Left cardiac atrium (tissue), 4 donors: ENCODE measurements at regions not wholly inside any gene's neighbourhood (a gene's known extent, or its start where the extent isn't known, plus 50 kb on each side); places are given as distances from the start of the nearest gene placed in this dataset.

Experiments
- ATAC-seq, 2 donors: fragments of 200-7000 bp; cut with Tn5 transposase; one replicate each; pipeline ENCODE4 v1.9.1; 2020; ENCODE audit warnings: mild to moderate bottlenecking in 2 of 2, moderate library complexity in 2 of 2
- DNase-seq: peaks from one replicate; pipeline ENCODE4 v3.0.0-alpha.2; 2020
- intact Hi-C, 2 donors: fragments of 100-400 bp; cut with DNase I; formaldehyde crosslinking; loops; one replicate each; pipeline versions ENCODE4 v1.14.1 to v1.15.1; 2022 to 2023
- donor health status: DM: no; HTN: yes; CAD: no.
- donor health status: DM: no; HTN: yes; CAD: no; lungs with severe emphysema.
- donor health status: DM: yes; HTN: yes; CAD: no.
- donor health status: Dilated cardiomyopathy.

DNA sequence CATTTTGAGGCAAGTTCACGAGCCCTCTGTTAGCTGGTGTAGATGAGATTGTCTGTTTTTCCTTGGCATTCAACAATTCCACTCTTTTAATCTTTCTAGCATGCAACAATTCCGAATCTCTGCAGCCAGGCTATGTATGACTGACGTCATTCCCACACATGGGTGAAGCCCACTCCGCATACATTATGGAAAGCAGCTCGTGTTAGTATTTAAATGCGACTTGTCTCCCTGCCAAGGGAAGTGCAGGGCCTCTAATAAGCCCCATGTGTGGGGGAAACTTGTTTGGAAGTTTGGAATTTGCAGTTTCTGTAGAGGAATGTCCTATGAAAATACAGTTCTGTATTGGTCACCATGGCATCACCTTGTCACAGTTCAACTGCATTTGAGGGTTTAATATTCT is 146.0 kb upstream of the FBXL7 start:
- ATAC-seq (no peak), DNase-seq (no peak)
- intact Hi-C loops, result no loop called here

GRCh38 chr5:15353086-15353645 is 146.8 kb upstream of the FBXL7 start:
- intact Hi-C loops, result no loop called here
- DNase-seq (no peak), ATAC-seq (no peak)

DNA sequence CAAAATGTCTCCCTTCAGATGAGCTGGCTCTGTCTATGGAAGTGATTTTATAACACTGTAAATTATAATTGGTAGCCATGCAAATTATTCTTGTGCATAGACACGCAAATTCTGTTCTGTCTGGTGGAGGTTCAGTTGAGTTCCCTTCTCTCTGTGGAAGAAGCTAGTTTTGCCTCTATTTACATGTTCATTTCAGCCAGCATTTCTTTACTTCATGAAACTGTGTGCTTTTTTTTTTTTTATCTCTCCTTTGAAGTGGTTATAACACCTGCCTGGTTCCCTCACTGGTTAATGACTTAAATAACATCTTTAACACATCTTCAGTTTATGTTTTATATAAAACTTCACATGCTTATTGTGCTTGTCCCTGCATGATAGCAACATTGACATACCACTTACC is 149.4 kb upstream of the FBXL7 start:
- intact Hi-C loops, result no loop called here
- no peak for DNase-seq
- no peak for ATAC-seq

DNA sequence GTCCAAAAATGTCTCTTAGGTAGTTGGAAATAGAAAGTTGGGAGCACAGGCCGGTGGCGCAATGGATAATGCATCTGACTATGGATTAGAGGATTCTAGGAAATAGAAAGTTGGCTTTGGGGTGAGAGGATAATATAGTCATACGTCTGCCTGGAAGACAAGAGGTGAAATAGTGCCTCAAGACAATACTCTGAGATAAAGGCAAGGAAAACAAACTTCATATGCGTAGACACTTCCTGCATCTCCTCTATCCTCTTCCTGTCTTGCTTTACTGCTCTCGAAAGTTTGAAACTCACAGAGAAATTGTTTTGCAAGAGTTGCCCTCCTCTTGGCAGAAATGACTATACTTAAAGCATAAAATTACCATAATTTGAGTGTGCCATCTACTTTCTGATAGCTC is 153.2 kb upstream of the FBXL7 start:
- no peak for ATAC-seq
- intact Hi-C loops, result no loop called here
- no peak for DNase-seq

DNA sequence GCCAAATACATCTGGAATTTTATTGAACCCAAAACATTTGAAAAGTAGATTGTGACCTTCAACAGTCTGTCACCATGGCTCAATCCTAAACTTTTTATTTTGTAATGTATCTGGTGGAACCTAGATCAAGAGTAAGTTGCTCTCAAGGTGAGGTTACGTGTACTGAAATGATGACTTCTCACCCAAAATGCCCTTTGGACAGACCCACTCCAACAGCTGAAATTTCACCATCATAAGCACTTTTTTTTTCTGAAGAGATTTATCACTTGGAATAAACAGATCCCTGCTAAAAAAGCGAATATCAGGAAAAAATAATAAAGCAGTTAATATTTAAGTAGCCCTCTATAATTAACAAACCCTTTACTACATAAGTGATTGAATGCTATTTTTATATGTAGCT is 155.0 kb upstream of the FBXL7 start:
- intact Hi-C loops, result no loop called here

GRCh38 chr5:15338546-15338945 is 161.4 kb upstream of the FBXL7 start:
- DNase-seq, result no peak
- no peak for ATAC-seq
- intact Hi-C loops, result no loop called here

More for the DNA sequence above, 155.0 kb upstream of the FBXL7 start:
- no peak for DNase-seq
- no peak for ATAC-seq

- intact Hi-C loops, result no loop called here
- no peak for DNase-seq
- ATAC-seq, result no peak
These were observed 165.3 kb upstream of the FBXL7 start for GRCh38 chr5:15334551-15335266.

GRCh38 chr5:15333091-15333490 is 166.9 kb upstream of the FBXL7 start:
- intact Hi-C loops, result no loop called here

GRCh38 chr5:15326932-15327331 is 173.0 kb upstream of the FBXL7 start:
- ATAC-seq (no peak), DNase-seq (no peak)
- intact Hi-C loops, result no loop called here

More at GRCh38 chr5:15333091-15333490, 166.9 kb upstream of the FBXL7 start:
- ATAC-seq, result no peak
- no peak for DNase-seq

DNA sequence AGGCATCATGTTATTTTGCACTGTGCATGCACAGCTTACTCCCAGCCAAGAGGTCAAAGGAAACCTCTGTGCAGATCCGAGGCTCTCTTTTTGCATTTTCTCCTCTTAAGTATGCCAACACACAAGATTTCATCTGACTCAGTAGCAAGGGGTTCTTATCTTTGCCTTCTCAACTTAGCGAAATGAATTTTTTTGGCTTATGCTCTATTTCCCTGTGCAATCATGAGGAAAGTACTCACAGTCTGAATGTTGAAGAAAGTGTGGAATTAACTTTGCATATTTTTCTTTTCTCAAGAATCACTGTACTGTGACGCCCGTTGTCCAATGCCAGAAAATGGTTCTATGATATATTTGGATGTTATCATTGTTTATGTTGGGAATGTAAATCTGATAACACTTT is 173.5 kb upstream of the FBXL7 start:
- no peak for ATAC-seq
- no peak for DNase-seq

DNA sequence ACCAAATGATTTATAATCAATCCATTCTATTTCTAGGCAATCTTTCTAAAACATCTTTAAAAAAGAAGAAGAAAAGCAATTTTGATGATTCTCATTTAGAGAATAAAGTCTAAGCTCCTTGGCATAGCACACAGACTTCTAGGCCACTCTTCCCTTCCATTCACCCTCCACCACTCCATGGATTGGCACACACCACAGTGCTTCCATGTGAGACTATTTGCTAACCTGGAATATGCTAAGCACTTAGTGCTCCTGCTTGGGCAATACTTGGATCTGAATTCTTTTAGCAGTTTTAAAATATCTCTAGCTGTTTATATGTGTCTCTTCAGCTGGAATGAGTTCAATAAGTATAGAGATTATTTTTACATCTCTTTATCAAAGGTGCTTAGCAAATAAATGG is 177.6 kb upstream of the FBXL7 start:
- no peak for DNase-seq
- no peak for ATAC-seq
- intact Hi-C loops, result no loop called here

More for the DNA sequence above, 173.5 kb upstream of the FBXL7 start:
- intact Hi-C loops, result no loop called here

- no peak for ATAC-seq
- intact Hi-C loops, result no loop called here
These were observed 178.2 kb upstream of the FBXL7 start for GRCh38 chr5:15321776-15322175.

GRCh38 chr5:15320871-15321270 is 179.1 kb upstream of the FBXL7 start:
- DNase-seq (no peak), ATAC-seq (no peak)
- intact Hi-C loops, result no loop called here

More at GRCh38 chr5:15321776-15322175, 178.2 kb upstream of the FBXL7 start:
- DNase-seq, result no peak

- DNase-seq (no peak), ATAC-seq (no peak)
- intact Hi-C loops, result no loop called here
These were observed 194.8 kb upstream of the FBXL7 start for GRCh38 chr5:15304914-15305834.

GRCh38 chr5:15304066-15304731 is 195.8 kb upstream of the FBXL7 start:
- DNase-seq, result no peak
- intact Hi-C loops, result no loop called here
- no peak for ATAC-seq

DNA sequence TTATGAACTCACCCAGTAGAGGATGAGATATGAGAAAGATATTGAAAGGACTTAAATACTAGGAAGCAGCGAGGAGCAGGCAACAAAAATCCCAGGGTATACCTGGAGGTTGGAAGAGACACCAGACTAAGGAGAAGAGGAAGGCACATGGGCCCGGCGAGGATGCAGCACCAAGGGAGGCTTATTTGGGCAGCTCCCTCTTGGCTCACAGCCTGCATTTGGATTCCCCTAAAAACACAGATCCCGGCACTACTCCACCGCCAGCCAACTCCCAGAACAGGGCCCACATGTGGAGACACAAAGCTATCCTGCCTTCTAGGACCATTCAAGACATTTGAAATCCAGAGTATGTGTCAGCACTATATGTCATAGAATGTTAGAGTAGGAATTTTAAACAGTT is 199.8 kb upstream of the FBXL7 start:
- intact Hi-C loops, result no loop called here
- DNase-seq (no peak), ATAC-seq (no peak)

DNA sequence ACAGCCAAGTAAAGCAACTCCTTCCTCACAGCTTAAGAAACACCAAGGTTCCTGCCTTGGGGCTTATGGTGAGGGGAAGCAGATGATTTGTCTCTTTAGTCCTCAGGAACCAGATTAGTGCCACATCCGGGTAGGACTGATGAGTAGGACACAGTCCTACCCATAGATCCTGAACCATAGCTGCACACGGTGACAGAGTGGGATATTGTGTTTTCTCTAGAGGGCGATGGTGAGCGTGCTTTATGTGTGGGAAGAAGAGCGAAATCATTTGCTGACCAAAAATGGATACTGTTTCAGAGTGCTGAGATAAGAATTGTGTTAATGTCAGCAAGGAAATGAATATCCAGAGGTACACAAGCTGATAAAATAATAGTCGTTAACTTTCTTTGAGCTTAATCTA is 209.0 kb upstream of the FBXL7 start:
- intact Hi-C loops, result no loop called here

GRCh38 chr5:15286650-15287049 is 213.3 kb upstream of the FBXL7 start:
- peak; percentile 61 to 69 for ATAC-seq
- no peak for DNase-seq
- intact Hi-C loops, result no loop called here

More for the DNA sequence above, 209.0 kb upstream of the FBXL7 start:
- DNase-seq, result no peak
- ATAC-seq, result no peak

GRCh38 chr5:15285901-15286583 is 213.9 kb upstream of the FBXL7 start:
- ATAC-seq (peak in 1 of 2 donors; percentile 90), DNase-seq (no peak)
- intact Hi-C loops, result no loop called here
